H9 (cell line): ENCODE measurements at regions not wholly inside any gene's neighbourhood (a gene's known extent, or its start where the extent isn't known, plus 50 kb on each side); places are given as distances from the start of the nearest gene placed in this dataset.
A peak's percentile ranks its signal among the peaks of the same experiment; 100 is the strongest.

Source experiments
- DNase-seq: peaks from one replicate; pipeline ENCODE4 v3.0.0-alpha.2; 2017
- H2AFZ ChIP-seq: one replicate; pipeline ENCODE4 v1.6.1; 2013; ENCODE audit warnings: mild to moderate bottlenecking, low read length, control low read depth, moderate library complexity
- H2AK5ac ChIP-seq: 2 replicates; pipeline ENCODE4 v1.6.1; 2013; ENCODE audit warnings: low read length, control low read depth, mixed read lengths; ENCODE audit not compliant: insufficient read length
- H2BK120ac ChIP-seq: one replicate; pipeline ENCODE4 v1.6.1; 2013; ENCODE audit warnings: low read depth, mild to moderate bottlenecking, low read length, control low read depth, inconsistent platforms; ENCODE audit not compliant: poor library complexity, severe bottlenecking
- H2BK12ac ChIP-seq: 2 replicates; pipeline ENCODE4 v1.6.1; 2013; ENCODE audit warnings: low read length, control low read depth, mixed read lengths, low read depth; ENCODE audit not compliant: insufficient read length
- H2BK15ac ChIP-seq: 2 replicates; pipeline ENCODE4 v1.6.1; 2013; ENCODE audit warnings: low read depth, low read length, control low read depth
- H2BK20ac ChIP-seq: one replicate; pipeline ENCODE4 v1.6.1; 2013; ENCODE audit warnings: low read depth, mild to moderate bottlenecking, low read length, control low read depth, inconsistent platforms; ENCODE audit not compliant: poor library complexity, severe bottlenecking
- H2BK5ac ChIP-seq: 2 replicates; pipeline ENCODE4 v1.6.1; 2013; ENCODE audit warnings: low read length, control low read depth, mixed read lengths; ENCODE audit not compliant: insufficient read length
- H3K14ac ChIP-seq: 2 replicates; pipeline ENCODE4 v1.6.1; 2013; ENCODE audit warnings: low read length, control low read depth; ENCODE audit not compliant: insufficient read depth
- H3K18ac ChIP-seq: 2 replicates; pipeline ENCODE4 v1.6.1; 2013; ENCODE audit warnings: low read depth, mild to moderate bottlenecking, mixed read lengths, low read length, control low read depth; ENCODE audit not compliant: insufficient read length
- H3K23ac ChIP-seq: 2 replicates; pipeline ENCODE4 v1.6.1; 2013; ENCODE audit warnings: low read length, control low read depth, mixed read lengths, low read depth; ENCODE audit not compliant: insufficient read length
- H3K23me2 ChIP-seq: 2 replicates; pipeline ENCODE4 v1.6.1; 2013; ENCODE audit warnings: low read depth, mild to moderate bottlenecking, mixed read lengths, low read length, control low read depth; ENCODE audit not compliant: insufficient read length, poor library complexity, severe bottlenecking
- H3K27ac ChIP-seq: 2 replicates; pipeline ENCODE4 v1.5.1; 2013; ENCODE audit warnings: low read length, control low read depth, mixed read lengths, low read depth; ENCODE audit not compliant: insufficient read length
- H3K27me3 ChIP-seq: 2 replicates; pipeline ENCODE4 v1.6.1; 2013; ENCODE audit warnings: low read length, control low read depth, inconsistent platforms; ENCODE audit not compliant: insufficient read depth
- H3K4ac ChIP-seq: 2 replicates; pipeline ENCODE4 v1.6.1; 2013; ENCODE audit warnings: low read depth, mild to moderate bottlenecking, control low read depth, inconsistent platforms, low read length, moderate library complexity
- H3K4me1 ChIP-seq: 2 replicates; pipeline ENCODE4 v1.6.1; 2013; ENCODE audit warnings: low read length, control low read depth, inconsistent platforms; ENCODE audit not compliant: insufficient read depth
- H3K4me2 ChIP-seq: 2 replicates; pipeline ENCODE4 v1.6.1; 2013; ENCODE audit warnings: low read length, control low read depth, mixed read lengths; ENCODE audit not compliant: insufficient read length, insufficient read depth
- H3K56ac ChIP-seq: 2 replicates; pipeline ENCODE4 v1.6.1; 2013; ENCODE audit warnings: low read depth, mild to moderate bottlenecking, mixed read lengths, low read length, control low read depth; ENCODE audit not compliant: insufficient read length
- H3K79me1 ChIP-seq: 2 replicates; pipeline ENCODE4 v1.6.1; 2013; ENCODE audit warnings: low read depth, mild to moderate bottlenecking, moderate library complexity, low read length, control low read depth, inconsistent platforms; ENCODE audit not compliant: insufficient read depth, poor library complexity, severe bottlenecking
- H3K79me2 ChIP-seq: 2 replicates; pipeline ENCODE4 v1.6.1; 2013; ENCODE audit warnings: low read length, control low read depth, inconsistent platforms; ENCODE audit not compliant: insufficient read depth
- H3K9ac ChIP-seq: 2 replicates; pipeline ENCODE4 v1.6.1; 2013; ENCODE audit warnings: low read length, control low read depth, mixed read lengths; ENCODE audit not compliant: insufficient read length; ENCODE audit errors: extremely low read depth
- H3K9me3 ChIP-seq: one replicate; pipeline ENCODE4 v1.6.1; 2013; ENCODE audit warnings: low read depth, low read length, inconsistent platforms; ENCODE audit not compliant: control insufficient read depth
- H3T11ph ChIP-seq: one replicate; pipeline ENCODE4 v1.6.1; 2013; ENCODE audit warnings: mild to moderate bottlenecking, low read length, control low read depth, inconsistent platforms
- H4K20me1 ChIP-seq: one replicate; pipeline ENCODE4 v1.6.1; 2013; ENCODE audit not compliant: control insufficient read depth, insufficient read length, insufficient read depth
- H4K5ac ChIP-seq: 2 replicates; pipeline ENCODE4 v1.6.1; 2013; ENCODE audit warnings: low read depth, mild to moderate bottlenecking, mixed read lengths, low read length, control low read depth; ENCODE audit not compliant: insufficient read length
- H4K8ac ChIP-seq: replicated peaks from 2 replicates; pipeline ENCODE4 v1.6.1; 2013; ENCODE audit warnings: low read length, control low read depth, mixed read lengths, low read depth; ENCODE audit not compliant: insufficient read length
- H4K91ac ChIP-seq: 2 replicates; pipeline ENCODE4 v1.6.1; 2013; ENCODE audit warnings: low read depth, mild to moderate bottlenecking, moderate library complexity, mixed read lengths, low read length, control low read depth; ENCODE audit not compliant: insufficient read length
- H3K27ac Mint-ChIP-seq, 3 experiments: 2 replicates in 2 of 3; 3 replicates in 1 of 3; pipeline ENCODE4 v1.8.0; 2020 to 2021; ENCODE audit warnings: mixed read lengths in 3 of 3, mild to moderate bottlenecking in 1 of 3, moderate library complexity in 1 of 3
- H3K27me3 Mint-ChIP-seq: 2 replicates; pipeline ENCODE4 v1.8.0; 2021; ENCODE audit warnings: low read depth, mild to moderate bottlenecking, moderate library complexity, mixed read lengths
- H3K36me3 Mint-ChIP-seq, 3 experiments: 2 replicates in 2 of 3; 3 replicates in 1 of 3; pipeline ENCODE4 v1.8.0; 2020 to 2021; ENCODE audit warnings: low read depth in 3 of 3, mixed read lengths in 3 of 3; ENCODE audit not compliant: insufficient read depth in 1 of 3
- H3K4me1 Mint-ChIP-seq, 2 experiments: 2 replicates each; pipeline ENCODE4 v1.8.0; 2020; ENCODE audit warnings: mixed read lengths in 2 of 2
- H3K4me3 Mint-ChIP-seq, 2 experiments: 2 replicates in 1 of 2; 3 replicates in 1 of 2; pipeline ENCODE4 v1.8.0; 2020 to 2021; ENCODE audit warnings: mild to moderate bottlenecking in 2 of 2, mixed read lengths in 2 of 2, moderate library complexity in 1 of 2
- H3K9me3 Mint-ChIP-seq, 2 experiments: 2 replicates in 1 of 2; 3 replicates in 1 of 2; pipeline ENCODE4 v1.8.0; 2020; ENCODE audit warnings: mild to moderate bottlenecking in 2 of 2, mixed read lengths in 2 of 2, moderate library complexity in 1 of 2
- CTCF ChIP-seq: fragments of 200-600 bp; sonication (generic); conservative IDR thresholded peaks from 3 replicates; pipeline ENCODE4 v1.8.0; 2021; ENCODE audit warnings: antibody characterized with exemption, mild to moderate bottlenecking
- WGBS: extraction: QIAGEN DNeasy Blood & Tissue Kit; methylation state at CpG from one replicate; pipeline ENCODE4 v1.1.7; 2013; ENCODE audit warnings: missing lambda C conversion rate, low lambda C conversion rate, mixed read lengths; ENCODE audit not compliant: insufficient read length; ENCODE audit errors: extremely low coverage; 5-methylcytosine and 5-hydroxymethylcytosine counted together

GRCh38 chr1:29498126-29499103, 262.1 kb downstream of the PTPRU start:
- no peak overlapping the region for H2BK120ac ChIP-seq
- no peak for TF ChIP-seq CTCF
- no peaks in the 10 kb centered on the region for H3K79me2 ChIP-seq
- peaks cover 3% of the 10 kb centered on the region; the same call in 1 of the 2 replicates for H3K4me1 ChIP-seq
- peaks cover 5% of the 10 kb centered on the region for H3K9me3 ChIP-seq
- no peak overlapping the region for H2BK15ac ChIP-seq
- H2BK20ac ChIP-seq: no peak overlapping the region
- H2AFZ ChIP-seq: no peak overlapping the region
- Mint-ChIP-seq H3K4me3 (peak overlapping the region in 1 of 2 experiments; percentile 51; a peak in 1 of 5 replicates), H3K4me1 (peaks cover 40 to 48% of the 10 kb centered on the region in 2 experiments), H3K27me3 (no peaks in the 10 kb centered on the region), H3K9me3 (peaks cover 23 to 28% of the 10 kb centered on the region in 2 experiments), H3K27ac (peak overlapping the region; percentile 36 to 86 (median 85); a peak in 4 of 7 replicates), H3K36me3 (peaks cover 6 to 23% (median 7%) of the 10 kb centered on the region in 3 experiments; a peak in 4 of 7 replicates)
- H2BK5ac ChIP-seq: no peak overlapping the region
- no peaks in the 10 kb centered on the region for H3K79me1 ChIP-seq
- no peaks in the 10 kb centered on the region for H4K20me1 ChIP-seq
- WGBS: no CpG with 5 or more reads among the region's 14 CpGs
- DNase-seq: peak; percentile 24
- H3K18ac ChIP-seq: no peak overlapping the region
- no peak overlapping the region for H2BK12ac ChIP-seq
- H3K27ac ChIP-seq: no peak overlapping the region
- no peaks in the 10 kb centered on the region for H3K27me3 ChIP-seq
- no peak overlapping the region for H3K23ac ChIP-seq
- no peak overlapping the region for H4K91ac ChIP-seq
- H3K4me2 ChIP-seq: no peak overlapping the region
- no peak overlapping the region for H2AK5ac ChIP-seq
- no peak overlapping the region for H3K9ac ChIP-seq
- no peak overlapping the region for H4K8ac ChIP-seq
- no peaks in the 10 kb centered on the region for H3K23me2 ChIP-seq
- no peak overlapping the region for H4K5ac ChIP-seq
- H3K4ac ChIP-seq: no peak overlapping the region
- no peak overlapping the region for H3K56ac ChIP-seq
- no peak overlapping the region; the same call in 1 of the 2 replicates for H3K14ac ChIP-seq
- no peak overlapping the region for H3T11ph ChIP-seq
